ENCODE measurements at regions not wholly inside any gene's neighbourhood (a gene's known extent, or its start where the extent isn't known, plus 50 kb on each side); places are given as distances from the start of the nearest gene placed in this dataset.
"Not testable (repeated sequence)": the region's sequence is repeated elsewhere in the genome, so short reads cannot be mapped to it uniquely, and the experiment has no call there.

- TF ChIP-seq CTCF (IDR thresholded peaks at IDR 0.05; ENCODE audit: insufficient read depth, low read depth, low read length, missing control alignments): no peak
- no peak overlapping the region for H3K4me3 ChIP-seq (ENCODE audit: low read depth, low read length)
- DNase-seq (ENCODE audit: low read depth): no peak
Measured at GRCh38 chr20:1800180-1800579, 95.0 kb upstream of the SIRPA start.

- H3K4me3 ChIP-seq (ENCODE audit: low read depth, low read length); DNase-seq (ENCODE audit: low read depth): not testable (repeated sequence)
Measured at GRCh38 chr20:1799746-1800145, 95.5 kb upstream of the SIRPA start.

DNA sequence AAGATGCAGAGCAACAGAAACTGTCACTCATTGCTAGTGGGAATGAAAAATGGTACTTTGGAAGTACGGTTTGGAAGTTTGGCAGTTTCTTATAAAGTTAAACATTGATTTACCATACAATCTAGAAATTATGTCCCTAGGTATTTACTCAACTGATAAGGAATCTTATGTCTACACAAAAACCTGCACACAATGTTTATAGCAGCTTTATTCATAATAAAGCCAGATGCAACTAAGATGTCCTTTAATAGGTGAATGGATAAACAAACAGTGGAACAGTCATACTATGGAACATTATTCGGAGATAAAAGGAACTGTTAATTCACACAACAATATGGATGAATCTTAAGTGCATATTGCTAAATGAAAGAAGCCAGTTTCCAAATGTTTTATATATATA, 96.2 kb upstream of the SIRPA start:
- no peak for DNase-seq (ENCODE audit: low read depth)
- no peak overlapping the region for H3K4me3 ChIP-seq (ENCODE audit: low read depth, low read length)
- no peak for TF ChIP-seq CTCF (IDR thresholded peaks at IDR 0.05; ENCODE audit: insufficient read depth, low read depth, low read length, missing control alignments)

- DNase-seq (ENCODE audit: low read depth): no peak
- no peak overlapping the region for H3K4me3 ChIP-seq (ENCODE audit: low read depth, low read length)
- TF ChIP-seq CTCF (IDR thresholded peaks at IDR 0.05; ENCODE audit: insufficient read depth, low read depth, low read length, missing control alignments): no peak
Measured at GRCh38 chr20:1793821-1794220, 101.4 kb upstream of the SIRPA start.

DNA sequence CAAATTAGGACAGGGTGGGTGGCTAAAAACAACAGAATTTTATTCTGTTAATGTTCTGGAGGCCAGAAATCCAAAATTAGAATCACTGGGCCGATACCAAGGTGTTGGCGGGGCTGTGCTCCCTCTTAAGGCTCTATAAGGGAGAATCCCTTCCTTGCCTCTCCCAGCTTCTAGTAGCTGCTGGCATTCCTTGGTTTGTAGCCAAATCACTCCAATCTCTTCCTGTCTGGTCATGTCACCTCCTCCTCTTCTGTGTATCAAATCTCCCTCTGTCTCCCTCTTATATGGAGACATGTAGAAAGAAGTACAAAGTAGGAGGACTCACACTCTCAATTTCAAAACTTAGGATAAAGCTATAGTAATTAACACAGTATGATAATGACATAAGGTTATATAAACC, 102.9 kb upstream of the SIRPA start:
- no peak for TF ChIP-seq CTCF (IDR thresholded peaks at IDR 0.05; ENCODE audit: insufficient read depth, low read depth, low read length, missing control alignments)
- no peak for DNase-seq (ENCODE audit: low read depth)
- no peak overlapping the region for H3K4me3 ChIP-seq (ENCODE audit: low read depth, low read length)

DNA sequence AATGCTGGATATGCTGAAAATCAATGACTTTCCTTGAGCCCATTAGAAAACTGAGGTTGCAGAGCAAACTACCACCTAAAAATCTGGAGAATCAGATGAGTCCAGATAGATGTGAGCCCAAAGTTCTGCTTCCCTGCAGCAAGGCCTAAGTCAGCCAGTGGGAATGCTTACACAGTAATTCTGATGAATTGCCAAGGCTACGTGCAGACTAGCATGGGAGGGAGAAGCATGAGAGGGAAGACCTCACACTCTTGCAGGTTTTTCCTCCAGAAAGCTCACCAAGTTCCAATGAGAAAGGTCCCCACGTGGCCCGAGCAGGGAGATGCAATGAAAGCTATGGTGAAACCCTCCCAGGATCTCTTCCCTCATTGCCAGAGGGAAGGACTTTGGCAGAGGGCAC, 104.8 kb upstream of the SIRPA start:
- TF ChIP-seq CTCF (IDR thresholded peaks at IDR 0.05; ENCODE audit: insufficient read depth, low read depth, low read length, missing control alignments): no peak
- DNase-seq (ENCODE audit: low read depth): no peak
- H3K4me3 ChIP-seq (ENCODE audit: low read depth, low read length): no peak overlapping the region

- TF ChIP-seq CTCF (IDR thresholded peaks at IDR 0.05; ENCODE audit: insufficient read depth, low read depth, low read length, missing control alignments): no peak
- no peak overlapping the region for H3K4me3 ChIP-seq (ENCODE audit: low read depth, low read length)
- no peak for DNase-seq (ENCODE audit: low read depth)
Measured at GRCh38 chr20:1788044-1788443, 107.2 kb upstream of the SIRPA start.

DNA sequence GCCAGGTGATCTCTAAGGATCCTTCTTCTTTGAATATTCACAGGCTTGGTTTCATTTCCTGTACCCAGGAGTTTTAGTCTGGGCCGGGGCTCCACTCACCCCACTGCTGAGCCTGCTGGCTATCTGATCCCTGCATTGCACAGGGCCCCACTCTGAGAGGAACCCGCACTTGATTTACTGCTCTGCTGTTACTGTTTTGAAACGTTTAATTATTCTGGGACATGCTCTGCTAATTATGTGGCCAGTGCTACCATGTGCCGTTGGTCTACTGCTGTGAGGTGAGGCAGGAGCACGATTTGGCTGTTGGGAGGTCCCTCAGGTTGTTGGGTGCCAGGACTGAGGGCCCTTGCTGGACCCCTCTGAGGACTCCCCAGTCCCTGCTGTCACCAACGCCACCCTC, 108.7 kb upstream of the SIRPA start:
- no peak overlapping the region for H3K4me3 ChIP-seq (ENCODE audit: low read depth, low read length)
- no peak for TF ChIP-seq CTCF (IDR thresholded peaks at IDR 0.05; ENCODE audit: insufficient read depth, low read depth, low read length, missing control alignments)
- no peak for DNase-seq (ENCODE audit: low read depth)
